Esophagus squamous epithelium (tissue), 4 donors: ENCODE measurements at regions not wholly inside any gene's neighbourhood (a gene's known extent, or its start where the extent isn't known, plus 50 kb on each side); places are given as distances from the start of the nearest gene placed in this dataset.

Experiments
- POLR2A ChIP-seq, 4 donors: fragments of 450-650 bp; IDR thresholded peaks; one replicate each; pipeline ENCODE4 v1.6.1; 2017; ENCODE audit warnings: antibody characterized with exemption in 4 of 4, mild to moderate bottlenecking in 4 of 4, moderate library complexity in 3 of 4
- TF ChIP-seq, protein P1 (sequence below), 6 experiments: fragments of 450-650 bp in 4 of 6; fragments of 200-600 bp in 2 of 6; sonication (generic) in 2 of 6; IDR thresholded peaks; one replicate each; pipeline ENCODE4 v1.5.1; 2016 to 2019; ENCODE audit warnings: antibody characterized with exemption in 6 of 6, mild to moderate bottlenecking in 4 of 6, moderate library complexity in 4 of 6

DNA sequence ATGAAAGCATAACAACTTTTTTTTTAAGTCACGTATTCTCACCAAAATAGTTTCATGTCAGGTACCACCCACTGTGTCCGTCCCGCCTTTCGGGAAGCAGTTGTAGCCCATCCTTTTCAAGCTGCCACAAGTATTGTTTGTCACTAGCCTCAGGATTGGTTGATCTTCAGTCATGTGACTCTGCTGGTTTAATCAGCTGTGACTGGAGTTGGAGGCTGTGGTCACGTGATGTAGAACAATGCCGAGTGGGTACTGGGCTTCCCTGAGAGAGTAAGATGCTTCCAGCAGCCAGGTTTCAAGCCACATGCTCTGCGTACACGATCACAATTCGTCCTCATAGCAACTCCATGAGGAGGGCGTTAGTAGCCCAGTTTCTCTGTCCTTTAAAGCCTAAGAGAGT lies 83.0 kb upstream of the WSCD2 start:
- TF ChIP-seq, protein P1, sequence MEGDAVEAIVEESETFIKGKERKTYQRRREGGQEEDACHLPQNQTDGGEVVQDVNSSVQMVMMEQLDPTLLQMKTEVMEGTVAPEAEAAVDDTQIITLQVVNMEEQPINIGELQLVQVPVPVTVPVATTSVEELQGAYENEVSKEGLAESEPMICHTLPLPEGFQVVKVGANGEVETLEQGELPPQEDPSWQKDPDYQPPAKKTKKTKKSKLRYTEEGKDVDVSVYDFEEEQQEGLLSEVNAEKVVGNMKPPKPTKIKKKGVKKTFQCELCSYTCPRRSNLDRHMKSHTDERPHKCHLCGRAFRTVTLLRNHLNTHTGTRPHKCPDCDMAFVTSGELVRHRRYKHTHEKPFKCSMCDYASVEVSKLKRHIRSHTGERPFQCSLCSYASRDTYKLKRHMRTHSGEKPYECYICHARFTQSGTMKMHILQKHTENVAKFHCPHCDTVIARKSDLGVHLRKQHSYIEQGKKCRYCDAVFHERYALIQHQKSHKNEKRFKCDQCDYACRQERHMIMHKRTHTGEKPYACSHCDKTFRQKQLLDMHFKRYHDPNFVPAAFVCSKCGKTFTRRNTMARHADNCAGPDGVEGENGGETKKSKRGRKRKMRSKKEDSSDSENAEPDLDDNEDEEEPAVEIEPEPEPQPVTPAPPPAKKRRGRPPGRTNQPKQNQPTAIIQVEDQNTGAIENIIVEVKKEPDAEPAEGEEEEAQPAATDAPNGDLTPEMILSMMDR (IDR thresholded peaks at IDR 0.05): no peak
- TF ChIP-seq POLR2A (IDR thresholded peaks at IDR 0.05): no peak
